Stomach smooth muscle (tissue), 2 donors: ENCODE measurements at regions not wholly inside any gene's neighbourhood (a gene's known extent, or its start where the extent isn't known, plus 50 kb on each side); places are given as distances from the start of the nearest gene placed in this dataset.
"Not testable (repeated sequence)": the region's sequence is repeated elsewhere in the genome, so short reads cannot be mapped to it uniquely, and the experiment has no call there.

Experiments used
- H3K27ac ChIP-seq: one replicate; pipeline ENCODE4 v1.7.0; 2013; ENCODE audit warnings: mild to moderate bottlenecking, low read length, inconsistent platforms
- H3K27me3 ChIP-seq, 2 donors: one replicate each; pipeline ENCODE4 v1.7.0; 2013; ENCODE audit warnings: low read length in 2 of 2; ENCODE audit not compliant: insufficient read depth in 2 of 2, control insufficient read depth in 1 of 2
- H3K36me3 ChIP-seq, 2 donors: one replicate each; pipeline ENCODE4 v1.7.0; 2013; ENCODE audit warnings: low read length in 2 of 2; ENCODE audit not compliant: control insufficient read depth in 2 of 2, insufficient read depth in 2 of 2
- H3K4me1 ChIP-seq: one replicate; pipeline ENCODE4 v1.7.0; 2013; ENCODE audit warnings: low read length; ENCODE audit not compliant: control insufficient read depth, insufficient read depth
- H3K4me3 ChIP-seq, 2 donors: one replicate each; pipeline ENCODE4 v1.7.0; 2013; ENCODE audit warnings: low read length in 2 of 2
- H3K9ac ChIP-seq, 2 donors: one replicate each; pipeline ENCODE4 v1.7.0; 2013; ENCODE audit warnings: low read length in 2 of 2, mild to moderate bottlenecking in 1 of 2
- H3K9me3 ChIP-seq, 2 donors: one replicate each; pipeline ENCODE4 v1.7.0; 2013; ENCODE audit warnings: low read length in 2 of 2; ENCODE audit not compliant: control insufficient read depth in 2 of 2
- donor health status: healthy.
- donor health status: Pancreatic carcinoma.

DNA sequence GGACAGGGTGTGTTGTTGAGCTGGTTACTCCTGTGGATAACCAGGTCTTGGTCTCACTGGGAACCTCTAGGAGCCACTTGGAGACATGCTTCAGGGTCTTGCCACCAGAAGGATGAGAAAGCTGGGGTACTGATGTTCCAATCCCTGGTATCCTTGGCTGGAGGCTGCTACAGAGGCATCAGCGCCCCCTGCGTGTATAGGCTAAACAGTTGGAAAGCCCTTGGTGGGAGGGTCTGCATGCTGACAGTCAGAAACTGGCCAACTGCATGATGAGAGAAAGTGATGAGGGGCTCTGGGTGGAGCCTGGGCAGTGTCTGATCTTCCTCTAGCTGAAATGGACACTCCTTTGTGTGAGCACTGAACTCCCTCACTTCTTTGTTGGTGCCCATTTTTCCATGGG, 536.9 kb downstream of the XYLT1 start:
- Histone ChIP-seq H3K4me3 (no peak overlapping the region), H3K36me3 (no peaks in the 10 kb centered on the region), H3K27me3 (peaks cover 0 to 3% of the 10 kb centered on the region in 2 donors), H3K9me3 (no peaks in the 10 kb centered on the region), H3K4me1 (no peaks in the 10 kb centered on the region), H3K9ac (no peak overlapping the region), H3K27ac (no peak overlapping the region)

DNA sequence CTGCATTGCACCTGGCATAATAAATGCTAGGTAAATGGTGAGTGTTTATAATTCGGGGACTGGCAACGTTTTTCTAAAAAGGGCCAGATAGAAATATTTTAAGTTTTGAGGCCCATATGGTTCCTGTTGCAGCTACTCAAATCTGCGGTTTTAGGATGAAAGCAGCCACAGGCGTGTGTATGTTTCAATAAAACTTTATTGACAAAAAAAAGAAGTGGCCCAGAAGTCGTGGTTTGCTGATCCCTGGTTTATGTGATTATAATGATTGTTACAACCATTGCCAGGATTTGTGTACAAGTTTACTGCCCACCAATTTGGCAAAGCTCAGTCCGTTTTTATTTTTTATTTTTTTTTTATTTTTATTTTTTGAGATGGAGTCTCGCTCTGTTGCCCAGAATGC, 536.1 kb downstream of the XYLT1 start:
- H3K27me3 ChIP-seq: peaks cover 0 to 3% of the 10 kb centered on the region in 2 donors
- no peak overlapping the region for H3K9ac ChIP-seq
- no peaks in the 10 kb centered on the region for H3K4me1 ChIP-seq
- H3K9me3 ChIP-seq: no peaks in the 10 kb centered on the region
- no peak overlapping the region for H3K4me3 ChIP-seq
- no peak overlapping the region for H3K27ac ChIP-seq
- H3K36me3 ChIP-seq: no peaks in the 10 kb centered on the region

DNA sequence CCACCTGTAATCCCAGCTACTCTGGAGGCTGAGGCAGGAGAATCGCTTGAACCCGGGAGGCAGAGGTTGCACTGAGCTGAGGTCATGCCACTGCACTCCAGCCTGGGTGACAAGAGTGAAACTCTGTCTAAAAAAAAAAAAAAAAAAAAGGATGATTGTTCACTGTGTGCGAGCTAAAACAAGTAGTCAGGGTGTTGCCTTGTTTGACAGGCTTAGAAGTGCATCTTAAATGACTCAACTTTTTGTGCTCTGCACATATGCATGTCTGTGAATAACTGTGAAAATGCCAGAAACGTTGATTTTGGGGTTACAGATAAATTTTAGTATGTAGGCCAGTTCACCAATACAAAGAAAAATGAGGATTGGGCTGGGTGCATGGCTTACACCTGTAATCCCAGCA, 534.9 kb downstream of the XYLT1 start:
- H3K4me1 ChIP-seq, H3K36me3 ChIP-seq, H3K4me3 ChIP-seq, H3K27me3 ChIP-seq, H3K9ac ChIP-seq, H3K27ac ChIP-seq, H3K9me3 ChIP-seq: not testable (repeated sequence)

- H3K9ac ChIP-seq: no peak overlapping the region
- peaks cover 0 to 3% of the 10 kb centered on the region in 2 donors for H3K27me3 ChIP-seq
- no peaks in the 10 kb centered on the region for H3K36me3 ChIP-seq
- no peak overlapping the region for H3K27ac ChIP-seq
- no peak overlapping the region for H3K4me3 ChIP-seq
- no peaks in the 10 kb centered on the region for H3K4me1 ChIP-seq
- H3K9me3 ChIP-seq: no peaks in the 10 kb centered on the region
Observed at GRCh38 chr16:16937576-16937975, 533.2 kb downstream of the XYLT1 start.

GRCh38 chr16:16938009-16938408, 532.8 kb downstream of the XYLT1 start:
- Histone ChIP-seq H3K9ac (no peak overlapping the region), H3K9me3 (no peaks in the 10 kb centered on the region), H3K27ac (no peak overlapping the region), H3K27me3 (peaks cover 0 to 3% of the 10 kb centered on the region in 2 donors), H3K4me1 (no peaks in the 10 kb centered on the region), H3K4me3 (no peak overlapping the region), H3K36me3 (no peaks in the 10 kb centered on the region)

- Histone ChIP-seq H3K4me3 (no peak overlapping the region), H3K9me3 (no peaks in the 10 kb centered on the region), H3K27me3 (peaks cover 0 to 3% of the 10 kb centered on the region in 2 donors), H3K4me1 (no peaks in the 10 kb centered on the region), H3K9ac (no peak overlapping the region), H3K36me3 (no peaks in the 10 kb centered on the region), H3K27ac (no peak overlapping the region)
Observed at GRCh38 chr16:16938980-16939379, 531.8 kb downstream of the XYLT1 start.

- H3K9me3 ChIP-seq: no peaks in the 10 kb centered on the region
- no peak overlapping the region for H3K4me3 ChIP-seq
- H3K4me1 ChIP-seq: no peaks in the 10 kb centered on the region
- no peak overlapping the region for H3K27ac ChIP-seq
- H3K36me3 ChIP-seq: no peaks in the 10 kb centered on the region
- H3K9ac ChIP-seq: no peak overlapping the region
- H3K27me3 ChIP-seq: no peaks in the 10 kb centered on the region
Observed at GRCh38 chr16:16940351-16940750, 530.4 kb downstream of the XYLT1 start.

GRCh38 chr16:16942849-16943248, 527.9 kb downstream of the XYLT1 start:
- H3K9ac ChIP-seq, H3K36me3 ChIP-seq, H3K27me3 ChIP-seq, H3K4me3 ChIP-seq, H3K9me3 ChIP-seq, H3K27ac ChIP-seq, H3K4me1 ChIP-seq: not testable (repeated sequence)

DNA sequence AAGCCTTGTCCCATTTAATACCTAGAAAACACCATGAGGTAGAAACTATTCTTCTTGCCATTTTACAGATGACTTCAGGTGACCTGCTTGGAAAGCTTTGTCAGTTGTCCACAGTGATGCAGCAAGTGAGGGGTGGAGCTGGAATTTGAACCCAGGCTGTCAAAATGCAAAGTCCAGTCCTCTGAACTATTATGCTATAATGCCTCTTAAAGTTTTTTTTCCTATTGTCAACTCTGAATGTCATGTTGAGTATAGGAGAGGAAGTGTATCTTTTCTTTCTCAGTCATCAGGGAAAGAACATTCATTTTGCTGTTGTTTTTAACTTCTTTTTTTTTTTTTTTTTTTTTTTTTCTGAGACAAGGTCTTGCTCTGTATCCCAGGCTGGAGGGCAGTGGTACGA, 525.6 kb downstream of the XYLT1 start:
- Histone ChIP-seq H3K4me1 (no peaks in the 10 kb centered on the region), H3K9me3 (no peaks in the 10 kb centered on the region), H3K9ac (no peak overlapping the region), H3K27ac (no peak overlapping the region), H3K36me3 (no peaks in the 10 kb centered on the region), H3K4me3 (no peak overlapping the region), H3K27me3 (no peaks in the 10 kb centered on the region)

DNA sequence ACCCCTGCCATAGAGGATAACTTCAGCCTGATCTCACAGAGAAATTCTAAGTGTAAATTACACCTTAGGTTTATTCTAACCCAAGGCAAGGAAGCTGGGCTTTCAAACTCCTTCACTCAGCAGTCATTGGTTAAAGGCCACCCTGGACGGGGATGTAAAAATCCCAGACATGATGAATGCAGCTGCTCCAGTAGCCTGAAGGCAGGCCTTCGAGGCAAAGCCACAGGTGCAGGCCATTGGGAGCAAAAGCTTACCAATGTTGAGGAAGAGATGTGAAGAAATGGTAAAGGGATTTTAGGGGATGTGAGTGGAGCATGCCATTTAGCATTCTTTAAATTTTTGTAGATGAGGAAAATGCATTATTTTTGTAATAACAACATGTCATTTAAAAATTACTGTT, 514.4 kb downstream of the XYLT1 start:
- Histone ChIP-seq H3K9me3 (no peaks in the 10 kb centered on the region), H3K4me1 (no peaks in the 10 kb centered on the region), H3K4me3 (no peak overlapping the region), H3K9ac (no peak overlapping the region), H3K27ac (no peak overlapping the region), H3K36me3 (no peaks in the 10 kb centered on the region), H3K27me3 (no peaks in the 10 kb centered on the region)

DNA sequence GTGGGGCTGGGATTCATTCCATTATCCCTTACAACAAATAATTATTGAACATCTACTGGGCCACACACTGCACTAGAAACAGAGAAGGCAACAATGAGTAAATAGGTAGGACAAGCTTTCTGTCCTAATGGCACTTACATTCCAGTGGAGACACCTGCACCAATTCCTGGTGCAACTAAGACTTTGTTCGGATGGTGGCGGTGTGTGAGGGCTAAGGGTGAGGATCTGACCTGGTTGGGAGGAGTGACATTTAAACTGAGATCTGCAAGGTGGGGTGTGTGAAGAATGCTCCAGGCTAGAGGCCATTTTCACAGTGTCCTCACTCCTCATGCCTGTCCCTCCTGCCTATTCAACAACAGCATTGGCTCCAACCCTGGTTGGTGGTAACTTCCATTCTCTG, 510.0 kb downstream of the XYLT1 start:
- Histone ChIP-seq H3K27ac (no peak overlapping the region), H3K4me3 (no peak overlapping the region), H3K4me1 (no peaks in the 10 kb centered on the region), H3K27me3 (no peaks in the 10 kb centered on the region), H3K9ac (no peak overlapping the region), H3K36me3 (no peaks in the 10 kb centered on the region), H3K9me3 (peaks cover 0 to 6% of the 10 kb centered on the region in 2 donors)

GRCh38 chr16:16966439-16966838, 504.3 kb downstream of the XYLT1 start:
- peaks cover 0 to 6% of the 10 kb centered on the region in 2 donors for H3K9me3 ChIP-seq
- no peak overlapping the region for H3K9ac ChIP-seq
- H3K4me1 ChIP-seq: no peaks in the 10 kb centered on the region
- H3K4me3 ChIP-seq: no peak overlapping the region
- no peaks in the 10 kb centered on the region for H3K36me3 ChIP-seq
- H3K27ac ChIP-seq: no peak overlapping the region
- peaks cover 0 to 4% of the 10 kb centered on the region in 2 donors for H3K27me3 ChIP-seq
